NCI-H1417 treated with DMSO at 0.1 percent for 48 hours (cell line): ENCODE measurements at regions not wholly inside any gene's neighbourhood (a gene's known extent, or its start where the extent isn't known, plus 50 kb on each side); places are given as distances from the start of the nearest gene placed in this dataset.

Experiments
- DNase-seq: peaks from one replicate; lab custom pipeline; 2025; lab: John Stamatoyannopoulos, UW

- no peak for DNase-seq
Measured at GRCh38 chr22:22823131-22823810, 64.3 kb upstream of the IGLL5 start.

DNA sequence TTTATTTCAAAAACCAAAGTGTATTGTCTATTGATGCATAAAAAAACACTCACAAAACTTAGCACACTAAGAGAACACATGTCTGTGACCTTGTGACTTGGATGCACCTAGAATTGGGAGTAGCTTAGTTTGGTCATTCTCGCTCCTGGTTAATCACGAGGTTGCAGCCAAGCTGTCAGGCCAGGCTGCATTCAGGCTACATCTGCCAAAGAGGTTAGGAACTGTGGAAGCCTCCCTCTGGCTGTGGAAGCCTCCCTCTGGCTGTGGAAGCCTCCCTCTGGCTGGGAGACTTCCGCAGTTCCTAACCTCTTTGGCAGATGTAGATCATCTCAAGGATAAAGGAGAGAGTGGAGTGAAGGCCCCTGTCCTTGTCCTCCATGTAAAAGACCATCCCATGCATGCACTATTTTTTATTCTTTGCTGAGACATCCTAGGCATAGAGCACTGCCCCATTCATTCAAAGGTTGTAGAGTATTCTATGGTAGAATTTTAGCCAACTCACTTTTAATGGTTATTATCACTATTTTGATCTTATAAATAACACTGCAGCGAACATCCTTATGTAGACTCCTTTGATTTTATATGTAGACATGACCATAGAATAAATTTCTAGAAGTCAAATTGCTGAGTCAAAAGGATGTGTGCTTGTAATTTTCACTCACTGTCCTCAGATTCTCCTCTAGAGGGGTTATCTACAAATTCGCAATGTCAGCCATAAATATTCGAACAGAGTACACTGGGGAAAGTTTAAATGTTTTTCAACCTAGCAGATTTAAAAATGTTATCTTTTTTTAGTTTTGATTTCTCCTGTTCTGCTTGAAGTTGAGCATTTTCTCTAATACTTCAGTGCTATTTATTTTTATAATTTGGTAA, 63.0 kb upstream of the IGLL5 start:
- DNase-seq: no peak

DNA sequence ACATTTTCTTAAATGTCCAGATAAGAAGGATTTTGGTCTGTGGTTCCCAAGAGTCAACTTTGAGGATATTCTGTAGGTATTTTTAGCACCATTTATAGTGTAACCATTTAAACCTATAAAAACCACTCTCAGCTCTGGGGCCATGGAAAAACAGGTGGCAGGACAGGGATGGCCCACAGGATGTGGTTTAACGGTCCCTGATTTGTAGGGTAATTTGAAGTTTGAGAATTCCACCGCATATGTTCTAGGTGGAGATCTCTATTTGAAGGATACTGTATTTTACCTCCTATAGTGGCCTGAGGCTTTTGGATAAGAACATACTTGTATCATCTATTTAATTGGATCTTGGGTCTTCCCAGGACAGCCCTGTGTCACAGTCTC, 62.4 kb upstream of the IGLL5 start:
- no peak for DNase-seq

- no peak for DNase-seq
Measured at GRCh38 chr22:22827187-22827939, 60.3 kb upstream of the IGLL5 start.

DNA sequence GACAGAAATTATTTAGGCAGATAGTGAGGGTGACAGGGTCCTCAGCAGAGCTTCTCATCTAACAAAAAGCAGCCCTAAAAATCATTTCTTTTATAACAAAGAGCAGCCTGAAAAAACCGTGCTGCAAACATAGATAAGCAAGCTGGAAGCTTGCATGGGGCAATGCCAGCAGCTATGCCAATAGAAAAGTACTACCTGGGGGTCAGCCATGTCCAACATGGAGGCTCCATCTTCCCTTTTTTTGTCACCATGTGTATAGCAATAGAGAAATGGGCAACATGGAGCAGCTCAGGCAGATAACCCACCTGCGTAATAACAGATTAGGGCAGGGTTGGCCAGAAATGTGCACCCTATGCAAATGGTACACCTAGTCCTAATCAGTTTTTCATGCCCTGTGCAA, 57.4 kb upstream of the IGLL5 start:
- no peak for DNase-seq

DNA sequence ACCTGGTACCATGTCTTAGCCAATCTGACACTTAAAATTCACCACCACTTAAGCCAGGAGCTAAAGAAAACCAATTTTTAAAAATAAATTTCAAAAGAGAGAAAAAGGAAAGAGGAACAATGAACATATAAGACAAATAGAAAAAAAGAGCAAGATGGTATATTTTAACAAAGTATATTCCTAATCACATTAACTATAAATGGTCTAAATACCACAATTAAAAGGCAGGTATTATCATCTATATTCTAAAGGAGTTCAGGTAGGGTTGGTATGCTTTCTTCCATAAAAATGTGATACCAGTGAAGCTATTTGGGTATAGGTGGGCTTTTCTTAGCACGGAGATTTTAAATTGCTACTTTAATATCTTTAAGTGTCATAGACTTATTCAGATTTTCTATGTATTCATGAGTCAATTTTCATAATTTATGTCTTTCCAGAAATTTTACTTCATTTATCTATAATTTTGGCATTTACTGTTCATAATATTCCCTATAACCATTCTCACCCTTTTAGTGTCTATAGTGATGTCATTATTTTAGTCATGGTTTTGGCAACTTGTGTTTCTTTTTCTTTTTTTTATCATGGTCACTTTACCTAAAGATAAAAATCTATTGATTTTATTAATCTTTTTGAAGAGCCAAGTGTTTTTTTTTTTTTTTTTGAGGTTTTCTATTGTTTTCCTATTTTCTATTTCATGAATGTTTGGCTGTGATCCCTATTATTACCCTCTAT, 56.5 kb upstream of the IGLL5 start:
- DNase-seq: no peak

DNA sequence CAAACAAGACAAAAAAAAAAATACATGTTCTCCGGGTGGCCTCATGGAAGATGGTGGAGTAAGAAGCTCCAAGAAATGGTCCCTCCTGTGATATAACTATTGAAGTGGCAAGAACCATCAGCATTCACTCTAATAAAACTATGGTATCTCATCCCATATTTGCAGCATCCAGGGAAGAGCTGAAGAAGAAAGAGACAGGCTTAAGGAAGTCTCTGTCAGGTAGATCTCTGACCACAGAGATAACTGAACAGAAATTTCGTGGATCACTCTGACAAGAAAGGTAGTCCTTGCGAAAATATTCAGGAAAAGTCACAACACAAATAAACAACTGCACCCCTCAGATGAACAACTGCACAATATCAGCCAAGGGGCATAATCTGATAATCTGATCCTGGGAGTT, 54.6 kb upstream of the IGLL5 start:
- DNase-seq: no peak

DNA sequence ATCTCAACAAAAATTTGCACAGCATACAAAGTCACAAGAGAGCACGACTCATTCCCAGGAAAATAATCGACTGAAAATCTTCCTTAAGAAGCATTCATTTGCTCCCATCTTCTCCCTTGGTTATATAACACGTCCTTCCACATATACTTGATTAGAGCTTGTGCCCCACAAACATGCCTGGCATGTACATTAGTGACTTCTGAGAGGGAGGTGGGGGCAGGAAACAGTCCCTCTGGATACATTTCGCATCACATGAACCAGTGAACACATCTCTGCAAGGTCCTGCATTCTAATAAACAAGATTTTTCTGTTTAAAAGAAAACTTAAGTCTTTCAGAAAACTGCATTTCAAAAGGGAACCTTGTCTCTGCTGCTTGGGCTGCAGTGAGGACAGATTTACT, 54.1 kb upstream of the IGLL5 start:
- DNase-seq: no peak

DNA sequence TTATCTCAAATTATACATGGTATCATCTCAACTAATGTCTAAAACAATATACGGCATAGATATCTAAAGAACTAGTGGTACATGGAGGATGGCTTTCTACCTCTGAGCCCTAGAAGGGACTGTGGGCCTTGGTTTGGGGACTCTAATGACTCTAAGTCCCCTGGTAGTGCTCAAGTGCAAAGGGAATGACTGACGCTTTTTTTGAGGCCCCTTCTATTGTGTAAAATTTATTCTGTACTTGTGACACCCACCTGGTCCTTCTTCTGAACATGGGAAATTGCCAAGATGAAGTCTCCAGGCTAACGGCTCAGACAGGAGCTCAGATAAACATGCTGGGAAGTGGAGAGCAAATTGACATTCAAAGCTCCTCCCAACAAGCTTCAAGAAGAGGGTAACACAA, 53.4 kb upstream of the IGLL5 start:
- DNase-seq: no peak

DNA sequence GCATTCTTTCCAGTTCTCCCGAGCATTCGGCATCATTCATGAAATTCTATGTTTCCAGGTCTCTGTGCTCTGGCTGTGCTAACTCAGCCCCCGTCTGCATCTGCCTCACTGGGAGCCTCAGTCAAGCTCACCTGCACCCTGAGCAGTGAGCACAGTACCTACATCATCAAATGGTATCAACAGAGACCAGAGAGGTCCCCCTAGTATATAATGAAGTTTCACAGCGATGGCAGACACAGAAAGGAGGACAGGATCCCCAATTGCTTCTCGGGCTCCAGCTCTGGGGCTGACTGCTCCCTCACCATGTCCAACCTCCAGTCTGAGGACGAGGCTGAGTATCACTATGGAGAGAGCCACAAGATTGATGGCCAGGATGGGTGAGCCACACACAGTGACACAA, 52.8 kb upstream of the IGLL5 start:
- DNase-seq: no peak

DNA sequence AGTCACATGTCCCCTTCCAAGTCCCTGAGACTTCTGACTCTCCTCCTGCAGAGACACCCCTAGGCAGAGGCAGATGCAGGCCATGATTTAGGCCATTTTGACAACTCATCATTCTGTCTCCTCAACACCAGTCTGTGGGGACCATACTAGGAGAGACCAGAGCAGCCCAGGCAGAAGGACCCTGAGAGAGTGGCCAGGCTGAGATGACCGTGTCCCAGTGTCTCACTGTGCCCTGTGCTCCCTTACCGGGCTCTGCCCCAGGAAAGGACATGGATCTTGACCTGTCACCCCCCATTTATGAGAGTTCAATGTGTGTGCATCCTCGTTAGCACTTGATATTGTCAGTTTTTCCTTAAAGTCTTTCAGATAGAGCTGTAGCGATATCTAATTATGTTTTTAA, 52.4 kb upstream of the IGLL5 start:
- DNase-seq: no peak

DNA sequence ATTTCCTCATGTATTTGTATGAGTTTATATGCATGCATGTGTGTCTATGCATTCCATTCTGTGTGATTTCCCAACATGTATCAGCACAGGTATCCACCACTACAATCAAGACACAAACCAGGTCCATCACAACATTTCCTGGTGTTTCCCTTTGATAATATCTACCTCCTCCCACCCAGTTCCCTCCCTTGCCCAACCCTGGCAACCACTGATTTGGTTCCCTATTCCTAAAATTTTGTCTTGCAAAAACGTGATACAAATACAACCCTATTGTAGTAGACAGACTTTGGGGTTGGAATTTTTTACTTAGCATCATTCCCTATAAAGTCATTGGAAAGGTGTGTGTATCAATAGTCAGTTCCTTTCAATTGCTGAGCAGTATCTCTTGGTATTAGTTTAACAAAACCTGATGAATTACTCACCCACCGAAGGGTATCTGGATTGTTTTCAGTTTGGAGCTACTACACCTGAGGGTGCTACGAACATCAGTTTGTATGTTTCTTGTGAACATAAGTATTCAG, 51.8 kb upstream of the IGLL5 start:
- DNase-seq: no peak

DNA sequence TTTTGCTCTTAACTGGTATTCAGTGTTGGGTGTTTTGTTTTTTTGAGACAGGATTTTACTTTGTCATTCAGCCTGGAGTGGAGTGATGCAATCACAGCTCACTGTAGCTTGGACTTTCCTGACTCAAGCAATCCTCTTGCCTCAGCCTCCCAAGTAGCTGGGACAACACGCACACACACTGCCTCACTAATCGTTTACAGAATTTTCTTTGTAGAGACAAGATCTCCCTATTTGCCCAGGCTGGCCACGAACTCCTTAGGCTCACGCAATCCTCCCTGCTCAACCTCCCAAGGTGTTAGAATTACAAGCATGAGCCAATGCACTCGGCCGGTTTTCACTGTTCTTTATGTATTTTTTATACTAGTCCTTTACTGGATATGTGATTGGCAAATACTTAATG, 51.0 kb upstream of the IGLL5 start:
- no peak for DNase-seq
